IMR-90 (cell line): ENCODE measurements at regions not wholly inside any gene's neighbourhood (a gene's known extent, or its start where the extent isn't known, plus 50 kb on each side); places are given as distances from the start of the nearest gene placed in this dataset.

Experiments used
- ATAC-seq: fragments of 200-7000 bp; cut with Tn5 transposase; 2 replicates; pipeline ENCODE4 v1.9.1; 2020; ENCODE audit warnings: low read depth, mild to moderate bottlenecking, moderate library complexity
- BruUV-seq: library from RNA; stranded (reverse); fragments of 400-500 nt; replicated peaks from 2 replicates; lab custom pipeline; 2021; lab: Mats Ljungman, UMichigan
- CTCF ChIA-PET: fragments of 300-600 bp; formaldehyde crosslinking; extraction: SDS; loops from one replicate; lab custom pipeline; 2021; ENCODE audit warnings: antibody characterized with exemption; lab: Yijun Ruan, JAX
- POLR2A ChIA-PET: fragments of 300-600 bp; sonication (Branson Sonifier 250); formaldehyde crosslinking; loops from one replicate; lab custom pipeline; 2022; ENCODE audit warnings: antibody characterized with exemption; ENCODE audit not compliant: unreplicated experiment; lab: Charles Lee
- DNase-seq: peaks from one replicate; pipeline ENCODE4 v3.0.0; 2013
- H2AFZ ChIP-seq: replicated peaks from 2 replicates; pipeline ENCODE3; 2013; ENCODE audit warnings: low read length, mild to moderate bottlenecking; ENCODE audit not compliant: poor library complexity
- H2AK5ac ChIP-seq: 2 replicates; pipeline ENCODE4 v1.6.1; 2013; ENCODE audit warnings: low read depth, low read length, inconsistent platforms
- H2AK9ac ChIP-seq: replicated peaks from 2 replicates; pipeline ENCODE3; 2013; ENCODE audit warnings: mild to moderate bottlenecking, low read depth, low read length, moderate library complexity; ENCODE audit not compliant: poor library complexity
- H2BK120ac ChIP-seq: 2 replicates; pipeline ENCODE4 v1.6.1; 2013; ENCODE audit warnings: low read depth, low read length, inconsistent platforms
- H2BK15ac ChIP-seq: 3 replicates; pipeline ENCODE4 v1.6.1; 2013; ENCODE audit warnings: low read depth, low read length, inconsistent platforms
- H2BK20ac ChIP-seq: 2 replicates; pipeline ENCODE4 v1.6.1; 2013; ENCODE audit warnings: low read depth, mild to moderate bottlenecking, inconsistent platforms, low read length, moderate library complexity
- H2BK5ac ChIP-seq: 2 replicates; pipeline ENCODE4 v1.6.1; 2013; ENCODE audit warnings: mild to moderate bottlenecking, low read depth, low read length, inconsistent platforms; ENCODE audit not compliant: poor library complexity, severe bottlenecking
- H3K14ac ChIP-seq: replicated peaks from 2 replicates; pipeline ENCODE4 v1.6.1; 2013; ENCODE audit warnings: low read depth, low read length, inconsistent platforms
- H3K18ac ChIP-seq: 2 replicates; pipeline ENCODE4 v1.6.1; 2013; ENCODE audit warnings: low read depth, low read length, control low read depth
- H3K23ac ChIP-seq: 2 replicates; pipeline ENCODE4 v1.6.1; 2013; ENCODE audit warnings: low read depth, low read length, inconsistent platforms
- H3K27ac ChIP-seq: 2 replicates; pipeline ENCODE4 v1.5.1; 2013; ENCODE audit warnings: mild to moderate bottlenecking, control low read depth, low read length; ENCODE audit not compliant: insufficient read depth
- H3K27me3 ChIP-seq: 2 replicates; pipeline ENCODE4 v1.6.1; 2013; ENCODE audit warnings: low read length; ENCODE audit not compliant: control insufficient read depth, insufficient read depth
- H3K36me3 ChIP-seq: 2 replicates; pipeline ENCODE4 v1.6.1; 2013; ENCODE audit warnings: low read length, mixed read lengths; ENCODE audit not compliant: control insufficient read depth, insufficient read depth
- H3K4ac ChIP-seq: 2 replicates; pipeline ENCODE4 v1.6.1; 2013; ENCODE audit warnings: low read depth, low read length, inconsistent platforms
- H3K4me1 ChIP-seq: 2 replicates; pipeline ENCODE4 v1.6.1; 2013; ENCODE audit warnings: low read length, mixed read lengths; ENCODE audit not compliant: control insufficient read depth, insufficient read depth
- H3K4me2 ChIP-seq: 2 replicates; pipeline ENCODE4 v1.6.1; 2013; ENCODE audit warnings: low read depth, mild to moderate bottlenecking, control low read depth, low read length, moderate library complexity
- H3K4me3 ChIP-seq: 2 replicates; pipeline ENCODE4 v1.5.1; 2013; ENCODE audit warnings: low read depth, mild to moderate bottlenecking, control low read depth, low read length, moderate library complexity; ENCODE audit not compliant: insufficient read depth
- H3K56ac ChIP-seq: 2 replicates; pipeline ENCODE4 v1.6.1; 2013; ENCODE audit warnings: low read length, inconsistent platforms; ENCODE audit not compliant: insufficient read depth; ENCODE audit errors: extremely low read depth
- H3K79me1 ChIP-seq, 2 experiments: 2 replicates each; pipeline ENCODE4 v1.6.1; 2013; ENCODE audit warnings: low read length in 2 of 2, inconsistent platforms in 1 of 2, low read depth in 1 of 2
- H3K9ac ChIP-seq: 2 replicates; pipeline ENCODE4 v1.6.1; 2013; ENCODE audit warnings: low read depth, low read length, control low read depth
- H3K9me1 ChIP-seq: 2 replicates; pipeline ENCODE4 v1.6.1; 2013; ENCODE audit warnings: low read length, inconsistent platforms; ENCODE audit not compliant: insufficient read depth
- H3K9me3 ChIP-seq: 2 replicates; pipeline ENCODE4 v1.6.1; 2013; ENCODE audit warnings: low read length; ENCODE audit not compliant: control insufficient read depth, insufficient read depth
- H4K20me1 ChIP-seq: 2 replicates; pipeline ENCODE4 v1.6.1; 2013; ENCODE audit warnings: low read length, inconsistent platforms; ENCODE audit not compliant: insufficient read depth
- H4K5ac ChIP-seq: 2 replicates; pipeline ENCODE4 v1.6.1; 2013; ENCODE audit warnings: mild to moderate bottlenecking, low read depth, low read length, control low read depth
- H4K8ac ChIP-seq, 2 experiments: 2 replicates each; pipeline ENCODE4 v1.6.1; 2013; ENCODE audit warnings: low read depth in 2 of 2, low read length in 2 of 2, control low read depth in 1 of 2, inconsistent platforms in 1 of 2
- H4K91ac ChIP-seq: 2 replicates; pipeline ENCODE4 v1.6.1; 2013; ENCODE audit warnings: low read depth, low read length, inconsistent platforms; ENCODE audit not compliant: insufficient read depth
- CEBPB ChIP-seq: IDR thresholded peaks from 2 replicates; pipeline ENCODE4 v1.6.1; 2012; ENCODE audit warnings: low read depth, low read length, improper control_type of control experiment
- CHD1 ChIP-seq: IDR thresholded peaks from 2 replicates; pipeline ENCODE4 v1.6.1; 2012; ENCODE audit warnings: low read depth, low read length, improper control_type of control experiment
- CTCF ChIP-seq: conservative IDR thresholded peaks from 2 replicates; pipeline ENCODE4 v1.5.1; 2012; ENCODE audit warnings: mild to moderate bottlenecking, low read depth, low read length, improper control_type of control experiment
- ELK1 ChIP-seq: fragments of 150-350 bp; IDR thresholded peaks from 2 replicates; pipeline ENCODE4 v1.6.1; 2016; ENCODE audit warnings: low read depth, mild to moderate bottlenecking, low read length, moderate library complexity, borderline replicate concordance
- FOS ChIP-seq: fragments of 150-350 bp; IDR thresholded peaks from 2 replicates; pipeline ENCODE4 v1.6.1; 2016; ENCODE audit warnings: low read depth, low read length
- MAFK ChIP-seq: IDR thresholded peaks from 2 replicates; pipeline ENCODE4 v1.6.1; 2012; ENCODE audit warnings: low read depth, low read length, improper control_type of control experiment
- MAZ ChIP-seq: IDR thresholded peaks from 2 replicates; pipeline ENCODE4 v1.6.1; 2012; ENCODE audit warnings: low read depth, mild to moderate bottlenecking, low read length, improper control_type of control experiment, moderate library complexity, borderline replicate concordance
- NFE2L2 ChIP-seq: fragments of 150-350 bp; IDR thresholded peaks from 2 replicates; pipeline ENCODE4 v1.6.1; 2016; ENCODE audit warnings: low read depth, mild to moderate bottlenecking, low read length
- POLR2A ChIP-seq: IDR thresholded peaks from 2 replicates; pipeline ENCODE4 v1.6.1; 2012; ENCODE audit warnings: mild to moderate bottlenecking, low read depth, low read length
- RAD21 ChIP-seq: IDR thresholded peaks from 2 replicates; pipeline ENCODE4 v1.6.1; 2012; ENCODE audit warnings: low read length, improper control_type of control experiment
- RCOR1 ChIP-seq: IDR thresholded peaks from 2 replicates; pipeline ENCODE4 v1.6.1; 2012; ENCODE audit warnings: mild to moderate bottlenecking, low read length, improper control_type of control experiment; ENCODE audit not compliant: insufficient replicate concordance
- RFX5 ChIP-seq: IDR thresholded peaks from 2 replicates; pipeline ENCODE4 v1.8.0; 2012; ENCODE audit warnings: low read depth, mild to moderate bottlenecking, low read length, moderate library complexity
- SMC3 ChIP-seq: fragments of 150-350 bp; IDR thresholded peaks from 2 replicates; pipeline ENCODE4 v1.6.1; 2016; ENCODE audit warnings: low read depth, mild to moderate bottlenecking, antibody characterized with exemption, low read length, moderate library complexity
- USF2 ChIP-seq: fragments of 150-350 bp; IDR thresholded peaks from 2 replicates; pipeline ENCODE4 v1.6.1; 2017; ENCODE audit warnings: mild to moderate bottlenecking, antibody characterized with exemption, low read length, low read depth
- WGBS, 2 experiments: methylation state at CpG; one replicate each; pipeline versions ENCODE4 v1.1.5 to v1.1.7; 2013; ENCODE audit warnings: missing lambda C conversion rate in 2 of 2; ENCODE audit not compliant: insufficient read length in 1 of 2; ENCODE audit errors: extremely low coverage in 2 of 2; 5-methylcytosine and 5-hydroxymethylcytosine counted together
- dilution Hi-C: fragments of 300-500 bp; cut with HindIII; formaldehyde crosslinking; loops from one replicate; pipeline ENCODE4 v1.14.3; 2018; ENCODE audit warnings: low sequenced_read_pairs; ENCODE audit not compliant: unreplicated experiment
- in situ Hi-C: fragments of 300-500 bp; cut with MboI; formaldehyde crosslinking; loops from 3 replicates; pipeline ENCODE4 v1.14.3; 2019; ENCODE audit warnings: low sequenced_read_pairs, inconsistent platforms, mixed read lengths
- intact Hi-C: fragments of 100-400 bp; cut with micrococcal nuclease; formaldehyde crosslinking; loops from 2 replicates; pipeline ENCODE4 v1.10.0; 2022

- H3K9ac ChIP-seq = no peak overlapping the region
- in situ Hi-C loops = no loop called here
- H4K20me1 ChIP-seq = no peaks in the 10 kb centered on the region
- no peak overlapping the region for H2BK5ac ChIP-seq
- H2AK5ac ChIP-seq = no peak overlapping the region; the same call in 1 of the 2 replicates
- no peaks in the 10 kb centered on the region for H3K4me1 ChIP-seq
- no peak overlapping the region for H3K18ac ChIP-seq
- H3K79me1 ChIP-seq = no peaks in the 10 kb centered on the region
- dilution Hi-C loops = no loop called here
- no peak overlapping the region for H2BK15ac ChIP-seq
- H3K23ac ChIP-seq = no peak overlapping the region
- H3K9me3 ChIP-seq = no peaks in the 10 kb centered on the region
- POLR2A ChIA-PET = interaction anchor here (0.6 kb wide), 1 partner anchor 122 kb away, joined by 8 read pairs; no protein-coding TSS in a partner anchor
- H4K8ac ChIP-seq = no peak overlapping the region
- H3K27ac ChIP-seq = no peak overlapping the region
- intact Hi-C loops = no loop called here
- H2AFZ ChIP-seq = no peak overlapping the region
- no peak overlapping the region for H2BK120ac ChIP-seq
- no peak overlapping the region for H4K91ac ChIP-seq
- H2AK9ac ChIP-seq = no peak overlapping the region
- H3K4me3 ChIP-seq = no peak overlapping the region
- H4K5ac ChIP-seq = no peak overlapping the region
- no peak overlapping the region for H3K14ac ChIP-seq
- no peak overlapping the region for H3K56ac ChIP-seq
- H3K4ac ChIP-seq = no peak overlapping the region
- H3K4me2 ChIP-seq = no peak overlapping the region
- CTCF ChIA-PET = no interaction called here
- no peaks in the 10 kb centered on the region; the same call in 1 of the 2 replicates for H3K27me3 ChIP-seq
- BruUV-seq = no TSS peak
- no peak for TF ChIP-seq CHD1
- TF ChIP-seq MAZ = no peak
- no peak for TF ChIP-seq ELK1
- TF ChIP-seq RFX5 = no peak
- no peak for TF ChIP-seq MAFK
- no peak for TF ChIP-seq USF2
- TF ChIP-seq POLR2A = no peak
- TF ChIP-seq RAD21 = no peak
- TF ChIP-seq RCOR1 = no peak
- TF ChIP-seq SMC3 = no peak
- no peak for TF ChIP-seq CTCF
- TF ChIP-seq FOS = no peak
- TF ChIP-seq CEBPB = no peak
- no peak for TF ChIP-seq NFE2L2
- no peaks in the 10 kb centered on the region for H3K9me1 ChIP-seq
- 95% methylated on average over 4 of the region's 13 CpGs; no CpG with 5 or more reads in 1 of the 2 experiments for WGBS, 2 experiments
- DNase-seq (no peak), ATAC-seq (no peak)
- H2BK20ac ChIP-seq = no peak overlapping the region
- H3K36me3 ChIP-seq = no peaks in the 10 kb centered on the region
These were observed 122.9 kb upstream of the RAP1B start for GRCh38 chr12:68487721-68488309.
